Fibroblast of lung (primary cell): ENCODE measurements at regions not wholly inside any gene's neighbourhood (a gene's known extent, or its start where the extent isn't known, plus 50 kb on each side); places are given as distances from the start of the nearest gene placed in this dataset.

Experiments
- DNase-seq, 2 donors: peaks; one replicate each; pipeline versions ENCODE4 v3.0.0 to v3.0.0-alpha.2; 2010; ENCODE audit warnings: low read depth in 2 of 2
- H2AFZ ChIP-seq: 2 replicates; pipeline ENCODE4 v1.5.1; 2012; ENCODE audit warnings: low read length, control low read depth, inconsistent platforms
- H3K27ac ChIP-seq: 2 replicates; pipeline ENCODE4 v1.5.1; 2011; ENCODE audit warnings: low read length, control low read depth; ENCODE audit not compliant: insufficient read depth
- H3K27me3 ChIP-seq: 2 replicates; pipeline ENCODE4 v1.5.1; 2011; ENCODE audit warnings: mild to moderate bottlenecking, low read length; ENCODE audit not compliant: control insufficient read depth, insufficient read depth
- H3K36me3 ChIP-seq: 2 replicates; pipeline ENCODE4 v1.5.1; 2011; ENCODE audit warnings: low read length; ENCODE audit not compliant: control insufficient read depth, insufficient read depth
- H3K4me1 ChIP-seq: 2 replicates; pipeline ENCODE4 v1.5.1; 2011; ENCODE audit warnings: low read length; ENCODE audit not compliant: control insufficient read depth, insufficient read depth; ENCODE audit errors: extremely low read depth
- H3K4me2 ChIP-seq: 2 replicates; pipeline ENCODE4 v1.5.1; 2011; ENCODE audit warnings: low read length, control low read depth; ENCODE audit not compliant: insufficient read depth; ENCODE audit errors: extremely low read depth
- H3K4me3 ChIP-seq, 4 experiments: fragments of 200-600 bp in 1 of 4; sonication (generic) in 1 of 4; replicated peaks in 1 of 4; 2 replicates each; pipeline ENCODE4 v1.5.1; 2011 to 2016; ENCODE audit warnings: low read length in 4 of 4, low read depth in 3 of 4, mild to moderate bottlenecking in 3 of 4, control low read depth in 2 of 4, inconsistent platforms in 1 of 4, mixed read lengths in 1 of 4; ENCODE audit not compliant: insufficient read depth in 1 of 4; ENCODE audit errors: control extremely low read depth in 1 of 4
- H3K79me2 ChIP-seq: 2 replicates; pipeline ENCODE4 v1.5.1; 2012; ENCODE audit warnings: mild to moderate bottlenecking, low read length, inconsistent platforms; ENCODE audit not compliant: control insufficient read depth, insufficient read depth
- H3K9ac ChIP-seq: 2 replicates; pipeline ENCODE4 v1.5.1; 2011; ENCODE audit warnings: mild to moderate bottlenecking, low read length, control low read depth; ENCODE audit not compliant: insufficient read depth
- H3K9me3 ChIP-seq: 2 replicates; pipeline ENCODE4 v1.5.1; 2012; ENCODE audit warnings: low read depth, low read length; ENCODE audit not compliant: control insufficient read depth, insufficient read depth
- H4K20me1 ChIP-seq: 2 replicates; pipeline ENCODE4 v1.5.1; 2011; ENCODE audit warnings: low read length; ENCODE audit not compliant: control insufficient read depth, insufficient read depth; ENCODE audit errors: extremely low read depth
- CTCF ChIP-seq, 2 donors: IDR thresholded peaks in 1 of 2; conservative IDR thresholded peaks in 1 of 2; 1 replicate in 1 of 2; 2 replicates in 1 of 2; pipeline ENCODE4 v1.5.1; 2011 to 2012; ENCODE audit warnings: low read length in 2 of 2, control low read depth in 1 of 2, inconsistent platforms in 1 of 2, low read depth in 1 of 2, mild to moderate bottlenecking in 1 of 2
- EZH2 ChIP-seq: IDR thresholded peaks from 2 replicates; pipeline ENCODE4 v1.5.1; 2012; ENCODE audit warnings: low read length, control low read depth, mild to moderate bottlenecking; ENCODE audit errors: missing control alignments

GRCh38 chr13:109666656-109667055 is 119.7 kb downstream of the IRS2 start:
- Histone ChIP-seq H3K27ac (no peak overlapping the region), H3K4me3 (no peak overlapping the region), H3K9me3 (no peaks in the 10 kb centered on the region), H3K36me3 (no peaks in the 10 kb centered on the region), H3K4me1 (no peaks in the 10 kb centered on the region), H4K20me1 (no peaks in the 10 kb centered on the region), H3K27me3 (no peaks in the 10 kb centered on the region), H2AFZ (no peak overlapping the region), H3K4me2 (no peak overlapping the region), H3K79me2 (no peaks in the 10 kb centered on the region), H3K9ac (no peak overlapping the region)
- DNase-seq = no peak
- TF ChIP-seq EZH2 (no peak), CTCF (conservative IDR thresholded peaks at IDR 0.05 in 1 of 2, IDR thresholded peaks at IDR 0.05 in 1 of 2; ENCODE audit: low read depth in 1 of 2, low read length in 2 of 2) (no peak)

GRCh38 chr13:109665781-109666249 is 120.6 kb downstream of the IRS2 start:
- Histone ChIP-seq H3K27ac (no peak overlapping the region), H3K4me1 (no peaks in the 10 kb centered on the region), H2AFZ (no peak overlapping the region), H3K79me2 (no peaks in the 10 kb centered on the region), H3K4me2 (no peak overlapping the region), H4K20me1 (no peaks in the 10 kb centered on the region), H3K9ac (no peak overlapping the region), H3K27me3 (no peaks in the 10 kb centered on the region), H3K4me3 (no peak overlapping the region), H3K9me3 (no peaks in the 10 kb centered on the region), H3K36me3 (no peaks in the 10 kb centered on the region)
- no peak for DNase-seq
- TF ChIP-seq EZH2 (no peak), CTCF (conservative IDR thresholded peaks at IDR 0.05 in 1 of 2, IDR thresholded peaks at IDR 0.05 in 1 of 2; ENCODE audit: low read depth in 1 of 2, low read length in 2 of 2) (no peak)

GRCh38 chr13:109665240-109665639 is 121.1 kb downstream of the IRS2 start:
- Histone ChIP-seq H3K27me3 (no peaks in the 10 kb centered on the region), H3K9me3 (no peaks in the 10 kb centered on the region), H3K79me2 (no peaks in the 10 kb centered on the region), H3K36me3 (no peaks in the 10 kb centered on the region), H3K4me3 (no peak overlapping the region), H3K4me2 (no peak overlapping the region), H3K27ac (no peak overlapping the region), H3K4me1 (no peaks in the 10 kb centered on the region), H3K9ac (no peak overlapping the region), H4K20me1 (no peaks in the 10 kb centered on the region), H2AFZ (no peak overlapping the region)
- no peak for TF ChIP-seq EZH2
- TF ChIP-seq CTCF (conservative IDR thresholded peaks at IDR 0.05 in 1 of 2, IDR thresholded peaks at IDR 0.05 in 1 of 2; ENCODE audit: low read depth in 1 of 2, low read length in 2 of 2) = no peak
- DNase-seq = no peak
